IMR-90 (cell line): ENCODE measurements at regions not wholly inside any gene's neighbourhood (a gene's known extent, or its start where the extent isn't known, plus 50 kb on each side); places are given as distances from the start of the nearest gene placed in this dataset.

ENCODE experiments used
- ATAC-seq: fragments of 200-7000 bp; cut with Tn5 transposase; 2 replicates; pipeline ENCODE4 v1.9.1; 2020; ENCODE audit warnings: low read depth, mild to moderate bottlenecking, moderate library complexity
- BruUV-seq: library from RNA; stranded (reverse); fragments of 400-500 nt; replicated peaks from 2 replicates; lab custom pipeline; 2021; lab: Mats Ljungman, UMichigan
- CTCF ChIA-PET: fragments of 300-600 bp; formaldehyde crosslinking; extraction: SDS; loops from one replicate; lab custom pipeline; 2021; ENCODE audit warnings: antibody characterized with exemption; lab: Yijun Ruan, JAX
- POLR2A ChIA-PET: fragments of 300-600 bp; sonication (Branson Sonifier 250); formaldehyde crosslinking; loops from one replicate; lab custom pipeline; 2022; ENCODE audit warnings: antibody characterized with exemption; ENCODE audit not compliant: unreplicated experiment; lab: Charles Lee
- DNase-seq: peaks from one replicate; pipeline ENCODE4 v3.0.0; 2013
- H2AFZ ChIP-seq: replicated peaks from 2 replicates; pipeline ENCODE3; 2013; ENCODE audit warnings: low read length, mild to moderate bottlenecking; ENCODE audit not compliant: poor library complexity
- H2AK5ac ChIP-seq: 2 replicates; pipeline ENCODE4 v1.6.1; 2013; ENCODE audit warnings: low read depth, low read length, inconsistent platforms
- H2AK9ac ChIP-seq: replicated peaks from 2 replicates; pipeline ENCODE3; 2013; ENCODE audit warnings: mild to moderate bottlenecking, low read depth, low read length, moderate library complexity; ENCODE audit not compliant: poor library complexity
- H2BK120ac ChIP-seq: 2 replicates; pipeline ENCODE4 v1.6.1; 2013; ENCODE audit warnings: low read depth, low read length, inconsistent platforms
- H2BK15ac ChIP-seq: 3 replicates; pipeline ENCODE4 v1.6.1; 2013; ENCODE audit warnings: low read depth, low read length, inconsistent platforms
- H2BK20ac ChIP-seq: 2 replicates; pipeline ENCODE4 v1.6.1; 2013; ENCODE audit warnings: low read depth, mild to moderate bottlenecking, inconsistent platforms, low read length, moderate library complexity
- H2BK5ac ChIP-seq: 2 replicates; pipeline ENCODE4 v1.6.1; 2013; ENCODE audit warnings: mild to moderate bottlenecking, low read depth, low read length, inconsistent platforms; ENCODE audit not compliant: poor library complexity, severe bottlenecking
- H3K14ac ChIP-seq: replicated peaks from 2 replicates; pipeline ENCODE4 v1.6.1; 2013; ENCODE audit warnings: low read depth, low read length, inconsistent platforms
- H3K18ac ChIP-seq: 2 replicates; pipeline ENCODE4 v1.6.1; 2013; ENCODE audit warnings: low read depth, low read length, control low read depth
- H3K23ac ChIP-seq: 2 replicates; pipeline ENCODE4 v1.6.1; 2013; ENCODE audit warnings: low read depth, low read length, inconsistent platforms
- H3K27ac ChIP-seq: 2 replicates; pipeline ENCODE4 v1.5.1; 2013; ENCODE audit warnings: mild to moderate bottlenecking, control low read depth, low read length; ENCODE audit not compliant: insufficient read depth
- H3K27me3 ChIP-seq: 2 replicates; pipeline ENCODE4 v1.6.1; 2013; ENCODE audit warnings: low read length; ENCODE audit not compliant: control insufficient read depth, insufficient read depth
- H3K36me3 ChIP-seq: 2 replicates; pipeline ENCODE4 v1.6.1; 2013; ENCODE audit warnings: low read length, mixed read lengths; ENCODE audit not compliant: control insufficient read depth, insufficient read depth
- H3K4ac ChIP-seq: 2 replicates; pipeline ENCODE4 v1.6.1; 2013; ENCODE audit warnings: low read depth, low read length, inconsistent platforms
- H3K4me1 ChIP-seq: 2 replicates; pipeline ENCODE4 v1.6.1; 2013; ENCODE audit warnings: low read length, mixed read lengths; ENCODE audit not compliant: control insufficient read depth, insufficient read depth
- H3K4me2 ChIP-seq: 2 replicates; pipeline ENCODE4 v1.6.1; 2013; ENCODE audit warnings: low read depth, mild to moderate bottlenecking, control low read depth, low read length, moderate library complexity
- H3K4me3 ChIP-seq: 2 replicates; pipeline ENCODE4 v1.5.1; 2013; ENCODE audit warnings: low read depth, mild to moderate bottlenecking, control low read depth, low read length, moderate library complexity; ENCODE audit not compliant: insufficient read depth
- H3K56ac ChIP-seq: 2 replicates; pipeline ENCODE4 v1.6.1; 2013; ENCODE audit warnings: low read length, inconsistent platforms; ENCODE audit not compliant: insufficient read depth; ENCODE audit errors: extremely low read depth
- H3K79me1 ChIP-seq, 2 experiments: 2 replicates each; pipeline ENCODE4 v1.6.1; 2013; ENCODE audit warnings: low read length in 2 of 2, inconsistent platforms in 1 of 2, low read depth in 1 of 2
- H3K9ac ChIP-seq: 2 replicates; pipeline ENCODE4 v1.6.1; 2013; ENCODE audit warnings: low read depth, low read length, control low read depth
- H3K9me1 ChIP-seq: 2 replicates; pipeline ENCODE4 v1.6.1; 2013; ENCODE audit warnings: low read length, inconsistent platforms; ENCODE audit not compliant: insufficient read depth
- H3K9me3 ChIP-seq: 2 replicates; pipeline ENCODE4 v1.6.1; 2013; ENCODE audit warnings: low read length; ENCODE audit not compliant: control insufficient read depth, insufficient read depth
- H4K20me1 ChIP-seq: 2 replicates; pipeline ENCODE4 v1.6.1; 2013; ENCODE audit warnings: low read length, inconsistent platforms; ENCODE audit not compliant: insufficient read depth
- H4K5ac ChIP-seq: 2 replicates; pipeline ENCODE4 v1.6.1; 2013; ENCODE audit warnings: mild to moderate bottlenecking, low read depth, low read length, control low read depth
- H4K8ac ChIP-seq, 2 experiments: 2 replicates each; pipeline ENCODE4 v1.6.1; 2013; ENCODE audit warnings: low read depth in 2 of 2, low read length in 2 of 2, control low read depth in 1 of 2, inconsistent platforms in 1 of 2
- H4K91ac ChIP-seq: 2 replicates; pipeline ENCODE4 v1.6.1; 2013; ENCODE audit warnings: low read depth, low read length, inconsistent platforms; ENCODE audit not compliant: insufficient read depth
- CEBPB ChIP-seq: IDR thresholded peaks from 2 replicates; pipeline ENCODE4 v1.6.1; 2012; ENCODE audit warnings: low read depth, low read length, improper control_type of control experiment
- CTCF ChIP-seq: conservative IDR thresholded peaks from 2 replicates; pipeline ENCODE4 v1.5.1; 2012; ENCODE audit warnings: mild to moderate bottlenecking, low read depth, low read length, improper control_type of control experiment
- MAFK ChIP-seq: IDR thresholded peaks from 2 replicates; pipeline ENCODE4 v1.6.1; 2012; ENCODE audit warnings: low read depth, low read length, improper control_type of control experiment
- MAZ ChIP-seq: IDR thresholded peaks from 2 replicates; pipeline ENCODE4 v1.6.1; 2012; ENCODE audit warnings: low read depth, mild to moderate bottlenecking, low read length, improper control_type of control experiment, moderate library complexity, borderline replicate concordance
- POLR2A ChIP-seq: IDR thresholded peaks from 2 replicates; pipeline ENCODE4 v1.6.1; 2012; ENCODE audit warnings: mild to moderate bottlenecking, low read depth, low read length
- RFX5 ChIP-seq: IDR thresholded peaks from 2 replicates; pipeline ENCODE4 v1.8.0; 2012; ENCODE audit warnings: low read depth, mild to moderate bottlenecking, low read length, moderate library complexity
- SMC3 ChIP-seq: fragments of 150-350 bp; IDR thresholded peaks from 2 replicates; pipeline ENCODE4 v1.6.1; 2016; ENCODE audit warnings: low read depth, mild to moderate bottlenecking, antibody characterized with exemption, low read length, moderate library complexity
- USF2 ChIP-seq: fragments of 150-350 bp; IDR thresholded peaks from 2 replicates; pipeline ENCODE4 v1.6.1; 2017; ENCODE audit warnings: mild to moderate bottlenecking, antibody characterized with exemption, low read length, low read depth
- WGBS, 2 experiments: methylation state at CpG; one replicate each; pipeline versions ENCODE4 v1.1.5 to v1.1.7; 2013; ENCODE audit warnings: missing lambda C conversion rate in 2 of 2; ENCODE audit not compliant: insufficient read length in 1 of 2; ENCODE audit errors: extremely low coverage in 2 of 2; 5-methylcytosine and 5-hydroxymethylcytosine counted together
- dilution Hi-C: fragments of 300-500 bp; cut with HindIII; formaldehyde crosslinking; loops from one replicate; pipeline ENCODE4 v1.14.3; 2018; ENCODE audit warnings: low sequenced_read_pairs; ENCODE audit not compliant: unreplicated experiment
- in situ Hi-C: fragments of 300-500 bp; cut with MboI; formaldehyde crosslinking; loops from 3 replicates; pipeline ENCODE4 v1.14.3; 2019; ENCODE audit warnings: low sequenced_read_pairs, inconsistent platforms, mixed read lengths
- intact Hi-C: fragments of 100-400 bp; cut with micrococcal nuclease; formaldehyde crosslinking; loops from 2 replicates; pipeline ENCODE4 v1.10.0; 2022

DNA sequence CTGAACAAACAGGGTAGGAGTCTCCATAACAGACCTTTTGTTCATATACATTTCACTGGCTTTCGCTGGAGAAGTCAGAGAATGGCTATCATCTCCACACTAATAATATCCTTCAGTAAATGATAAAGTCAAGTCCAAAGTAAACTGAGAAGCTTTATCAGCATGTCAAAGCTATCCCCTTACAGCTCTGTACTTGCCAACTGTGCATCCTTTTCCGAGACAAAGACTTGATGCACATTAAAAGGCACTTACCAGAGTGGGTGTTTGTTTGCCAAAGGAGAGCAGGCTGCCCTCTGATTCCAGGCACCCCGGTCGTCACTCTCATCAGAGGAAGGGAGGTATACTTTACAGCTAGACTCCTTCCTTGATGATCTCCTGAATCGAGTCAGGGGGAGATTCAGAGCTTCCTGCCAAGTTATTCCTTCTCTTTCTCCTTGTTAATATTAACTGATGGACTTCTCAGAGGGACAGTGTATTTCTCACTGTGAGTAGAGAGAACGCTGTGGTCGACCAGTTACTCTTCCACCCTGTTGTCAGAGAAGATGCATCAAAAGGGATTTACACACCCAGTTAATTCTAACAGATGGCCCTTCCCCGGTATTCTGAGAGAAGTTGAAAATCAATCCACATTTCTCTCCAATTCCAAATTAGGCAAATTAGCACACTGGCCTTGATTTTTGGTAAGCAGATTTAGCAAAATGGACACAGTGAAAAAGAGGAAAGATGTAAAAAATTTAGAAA, 504.7 kb upstream of the NR2F2 start:
- H2BK15ac ChIP-seq = no peak overlapping the region
- H3K18ac ChIP-seq = no peak overlapping the region
- H3K56ac ChIP-seq = no peak overlapping the region
- no peak overlapping the region for H4K91ac ChIP-seq
- H3K9ac ChIP-seq = no peak overlapping the region
- no peaks in the 10 kb centered on the region for H3K36me3 ChIP-seq
- H3K23ac ChIP-seq = no peak overlapping the region
- intact Hi-C loops (no loop called here), dilution Hi-C loops (no loop called here), in situ Hi-C loops (no loop called here)
- no peaks in the 10 kb centered on the region for H3K9me1 ChIP-seq
- no peak overlapping the region for H3K14ac ChIP-seq
- no peaks in the 10 kb centered on the region for H4K20me1 ChIP-seq
- no peak overlapping the region for H2BK5ac ChIP-seq
- DNase-seq (no peak), ATAC-seq (no peak)
- no peak overlapping the region for H3K4ac ChIP-seq
- ChIA-PET CTCF (interaction anchor here (0.6 to 0.9 kb wide), 2 partner anchors 8 to 9 kb away, joined by 3 to 4 read pairs; no protein-coding TSS in a partner anchor), POLR2A (no interaction called here)
- no peak overlapping the region for H4K5ac ChIP-seq
- no peak overlapping the region for H2AK9ac ChIP-seq
- H2AFZ ChIP-seq = no peak overlapping the region
- H2AK5ac ChIP-seq = no peak overlapping the region
- H3K79me1 ChIP-seq = no peaks in the 10 kb centered on the region
- no peak overlapping the region for H3K4me2 ChIP-seq
- no peak overlapping the region for H2BK120ac ChIP-seq
- no peaks in the 10 kb centered on the region for H3K9me3 ChIP-seq
- H4K8ac ChIP-seq = no peak overlapping the region
- no CpG with 5 or more reads among the region's 8 CpGs for WGBS, 2 experiments
- TF ChIP-seq POLR2A = no peak
- no peak for TF ChIP-seq MAFK
- no peak for TF ChIP-seq USF2
- TF ChIP-seq CTCF = no peak
- no peak for TF ChIP-seq MAZ
- no peak for TF ChIP-seq SMC3
- TF ChIP-seq CEBPB = no peak
- TF ChIP-seq RFX5 = no peak
- no TSS peak for BruUV-seq
- no peaks in the 10 kb centered on the region for H3K4me1 ChIP-seq
- no peaks in the 10 kb centered on the region for H3K27me3 ChIP-seq
- H2BK20ac ChIP-seq = no peak overlapping the region
- H3K27ac ChIP-seq = no peak overlapping the region
- no peak overlapping the region for H3K4me3 ChIP-seq
